ENCODE measurements at regions not wholly inside any gene's neighbourhood (a gene's known extent, or its start where the extent isn't known, plus 50 kb on each side); places are given as distances from the start of the nearest gene placed in this dataset.
"Not testable (repeated sequence)": the region's sequence is repeated elsewhere in the genome, so short reads cannot be mapped to it uniquely, and the experiment has no call there.

DNA sequence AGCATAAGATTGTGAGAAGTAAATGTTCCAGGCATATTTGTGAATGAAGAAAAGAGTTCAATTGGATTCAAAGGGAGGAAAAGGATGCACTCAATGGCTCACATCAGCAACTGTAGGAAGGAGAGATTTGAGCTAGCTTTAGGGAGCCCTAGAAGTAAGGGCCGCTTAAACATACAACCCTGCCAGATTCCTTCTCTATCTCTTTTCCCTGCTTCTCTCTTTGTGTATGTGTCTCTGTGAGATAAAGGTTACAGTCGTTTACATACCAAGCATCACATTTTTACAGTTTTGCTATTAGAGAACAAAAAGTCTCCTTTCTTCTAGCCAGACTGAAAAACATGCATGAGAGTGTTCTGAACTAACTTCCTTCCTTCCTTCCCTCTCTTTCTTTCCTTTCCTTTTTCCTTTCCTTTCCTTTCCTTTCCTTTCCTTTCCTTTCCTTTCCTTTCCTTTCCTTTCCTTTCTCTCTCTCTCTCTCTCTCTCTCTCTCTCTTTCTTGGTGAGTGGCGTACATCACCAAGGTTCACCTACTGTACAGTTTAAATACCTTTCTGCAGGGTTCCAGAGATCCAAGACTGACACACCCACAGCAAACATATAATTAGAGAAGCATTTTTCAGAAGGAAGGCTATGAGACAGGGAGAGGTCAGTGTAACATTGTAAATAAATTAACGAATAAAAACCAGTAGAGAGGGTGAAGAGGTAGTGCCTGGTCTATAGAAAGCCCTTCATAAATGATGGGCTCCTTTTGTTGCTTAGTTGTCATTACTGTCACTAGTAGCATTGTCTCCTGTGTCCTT lies 240.4 kb downstream of the ARL4A start:
- FAIRE-seq (no peak), DNase-seq (ENCODE audit: insufficient read length, low spot score) (no peak)

GRCh38 chr7:12929476-12930140 lies 242.2 kb downstream of the ARL4A start:
- DNase-seq (ENCODE audit: insufficient read length, low spot score): no peak
- FAIRE-seq: no peak

DNA sequence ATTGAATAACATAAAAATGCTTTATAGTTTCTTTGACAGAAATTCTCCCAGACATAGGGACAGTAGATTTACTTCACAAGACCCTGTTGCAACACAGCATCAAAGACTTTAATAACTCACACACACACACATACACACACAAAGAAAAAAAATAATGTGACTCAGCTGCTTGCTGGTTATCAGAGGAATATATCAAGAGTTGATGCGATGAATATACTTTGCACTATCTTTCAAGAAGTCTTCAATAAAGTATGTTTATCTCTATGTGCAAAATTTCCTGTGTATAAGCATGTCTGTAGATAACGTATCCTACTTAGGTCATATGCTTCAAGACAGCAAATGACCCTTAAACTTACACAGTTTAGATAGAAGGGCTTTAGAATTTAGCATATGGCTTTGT lies 243.1 kb downstream of the ARL4A start:
- FAIRE-seq: no peak
- no peak for DNase-seq (ENCODE audit: insufficient read length, low spot score)

GRCh38 chr7:12931465-12931864 lies 244.0 kb downstream of the ARL4A start:
- not testable (repeated sequence) for DNase-seq (ENCODE audit: insufficient read length, low spot score); FAIRE-seq

GRCh38 chr7:12939694-12940093 lies 252.3 kb downstream of the ARL4A start:
- FAIRE-seq (no peak), DNase-seq (ENCODE audit: insufficient read length, low spot score) (no peak)

DNA sequence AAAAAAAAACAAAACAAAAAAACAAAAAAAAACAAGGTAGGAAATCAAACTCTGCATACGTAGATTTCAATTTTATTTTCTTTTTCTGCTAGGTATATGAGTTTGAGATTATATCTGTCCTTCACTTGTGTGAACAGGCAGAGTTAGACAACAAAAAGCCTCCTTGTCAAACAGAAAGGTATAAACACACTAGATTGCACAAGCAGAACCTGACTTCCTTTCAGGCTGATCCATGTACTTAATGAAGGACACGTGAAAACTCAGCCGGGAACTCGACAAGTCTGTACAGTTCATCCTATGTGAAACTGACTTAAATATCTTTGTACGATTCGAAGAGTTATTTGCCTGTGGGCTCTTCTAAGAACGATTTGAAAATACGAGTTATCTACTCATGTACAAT lies 254.1 kb downstream of the ARL4A start:
- DNase-seq (ENCODE audit: insufficient read length, low spot score): no peak
- peak; percentile 4 for FAIRE-seq

- FAIRE-seq (no peak), DNase-seq (ENCODE audit: insufficient read length, low spot score) (no peak)
Measured at GRCh38 chr7:12942609-12943008, 255.2 kb downstream of the ARL4A start.

GRCh38 chr7:12943781-12944180 lies 256.3 kb downstream of the ARL4A start:
- DNase-seq (ENCODE audit: insufficient read length, low spot score) (no peak), FAIRE-seq (no peak)

GRCh38 chr7:12945901-12946300 lies 258.5 kb downstream of the ARL4A start:
- DNase-seq (ENCODE audit: insufficient read length, low spot score): no peak
- no peak for FAIRE-seq

DNA sequence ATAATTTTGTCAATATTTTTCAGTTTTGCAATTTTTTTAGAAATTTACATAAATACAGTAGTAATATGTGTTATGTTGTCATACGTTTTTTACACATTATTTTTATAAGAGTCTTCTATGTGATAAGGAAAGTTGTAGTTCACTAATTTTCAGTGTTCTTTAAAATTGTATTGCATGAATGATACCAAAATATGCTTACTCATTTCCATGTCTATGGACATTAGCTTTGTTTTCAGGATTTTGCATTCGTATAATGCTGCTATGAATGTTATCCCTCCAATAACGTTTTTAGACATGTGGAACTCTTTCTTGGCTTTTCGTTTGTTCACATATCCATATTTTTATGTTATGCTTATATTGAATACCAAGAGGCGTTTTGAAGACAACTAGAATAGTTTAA lies 260.0 kb downstream of the ARL4A start:
- no peak for FAIRE-seq
- no peak for DNase-seq (ENCODE audit: insufficient read length, low spot score)

DNA sequence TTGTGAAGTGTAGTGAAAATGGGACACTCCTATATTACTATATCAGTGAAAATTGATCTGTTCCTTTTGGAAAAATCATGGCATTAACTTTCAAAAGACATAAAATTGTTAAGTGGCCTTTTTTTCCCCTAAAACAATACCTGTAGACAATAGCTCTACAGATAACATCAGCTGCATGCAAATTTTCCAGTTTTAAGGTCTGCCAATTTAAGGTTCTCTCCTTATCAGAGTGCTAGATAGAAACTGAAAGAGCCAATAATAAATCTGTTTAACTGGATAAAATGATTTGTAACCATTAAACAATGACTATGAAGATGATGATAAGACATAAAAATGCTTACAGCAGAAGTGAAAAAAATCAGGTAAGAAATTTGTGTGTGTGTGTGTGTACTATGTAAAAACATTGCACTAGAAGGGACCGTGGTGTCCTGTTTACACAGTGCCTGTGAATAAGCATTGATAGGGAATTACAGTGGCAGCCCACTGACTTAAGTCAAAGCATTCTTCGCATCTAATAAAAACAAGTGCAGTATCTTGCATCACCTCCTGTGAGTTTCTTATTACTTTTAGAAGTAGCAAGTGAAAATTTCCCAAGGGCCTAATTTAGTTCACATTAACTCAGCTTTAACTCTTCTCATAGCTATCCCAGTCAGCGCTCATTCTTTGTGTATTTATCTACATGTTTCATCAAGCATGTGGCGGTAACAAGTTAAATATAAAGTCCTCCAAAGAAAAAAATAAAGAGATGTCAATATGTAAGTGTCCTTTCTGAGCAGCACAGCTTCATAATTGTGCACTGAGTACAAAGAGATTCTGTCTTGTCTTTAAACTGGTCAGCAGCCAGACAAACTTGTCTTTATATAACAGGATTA lies 261.9 kb downstream of the ARL4A start:
- DNase-seq (ENCODE audit: insufficient read length, low spot score) (no peak), FAIRE-seq (no peak)

DNA sequence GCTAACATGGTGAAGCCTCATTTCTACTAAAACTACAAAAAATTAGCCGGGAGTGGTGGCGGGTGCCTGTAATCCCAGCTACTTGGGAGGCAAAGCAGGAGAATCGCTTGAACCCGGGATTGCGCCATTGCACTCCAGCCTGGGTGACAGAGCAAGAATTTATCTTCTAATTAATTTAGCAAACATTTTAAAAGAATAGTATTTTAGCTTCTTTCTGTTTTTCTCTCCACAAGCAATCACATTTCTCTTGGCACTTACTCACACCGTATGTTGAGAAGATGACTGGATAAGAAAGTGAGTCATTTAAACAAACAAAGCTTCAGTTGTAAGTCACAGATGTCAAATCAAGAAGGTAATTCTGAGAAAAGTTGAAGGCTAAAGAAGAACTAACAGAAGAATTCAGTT lies 264.0 kb downstream of the ARL4A start:
- FAIRE-seq (no peak), DNase-seq (ENCODE audit: insufficient read length, low spot score) (peak; percentile 62)

- DNase-seq (ENCODE audit: insufficient read length, low spot score) (no peak), FAIRE-seq (no peak)
Measured at GRCh38 chr7:12954380-12955033, 267.1 kb downstream of the ARL4A start.

DNA sequence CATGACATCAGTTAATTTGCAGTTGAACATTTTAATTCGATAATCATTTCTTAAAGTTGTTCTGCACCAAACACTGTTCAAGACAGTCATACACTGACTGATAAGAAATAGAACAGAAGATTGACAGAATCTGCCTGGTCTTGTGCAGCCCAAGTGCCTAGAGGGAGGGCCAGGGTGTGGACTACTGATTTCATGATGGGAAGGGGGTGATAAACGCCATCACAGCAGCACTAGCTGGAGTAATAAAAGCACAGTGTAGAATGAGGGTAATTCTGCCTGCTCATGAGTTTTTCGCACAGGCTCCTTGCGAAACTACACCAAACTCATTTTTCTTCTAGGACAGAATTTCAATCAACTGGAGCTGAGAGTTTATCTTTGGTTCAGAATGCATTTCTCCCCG lies 270.1 kb downstream of the ARL4A start:
- FAIRE-seq (no peak), DNase-seq (ENCODE audit: insufficient read length, low spot score) (no peak)

DNA sequence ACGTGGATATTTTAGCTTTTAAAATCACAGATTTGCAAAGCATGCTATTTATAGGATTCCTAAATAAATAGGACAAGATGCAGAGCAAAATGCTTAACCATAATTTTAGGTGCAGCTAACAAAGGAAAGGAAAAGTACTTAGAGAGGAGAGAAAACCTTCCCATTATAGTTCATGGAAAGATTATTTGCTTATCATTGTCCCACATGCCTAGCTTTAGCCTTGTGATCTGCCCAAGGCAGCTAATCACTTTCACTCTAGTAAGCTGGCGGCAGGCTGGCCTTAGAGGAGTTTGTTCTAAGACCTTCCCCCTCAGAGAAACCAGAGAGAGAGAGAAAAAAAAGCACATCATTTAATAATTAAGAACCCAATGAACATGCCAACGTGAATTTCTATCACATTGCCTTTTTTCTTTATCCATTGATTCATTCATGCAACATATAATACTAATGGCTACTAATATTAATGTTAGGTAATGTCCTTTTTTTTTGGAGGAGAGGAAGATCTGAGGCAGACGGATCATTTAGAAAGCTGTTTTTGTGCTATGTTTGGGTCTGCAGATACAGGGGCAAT lies 274.6 kb downstream of the ARL4A start:
- DNase-seq (ENCODE audit: insufficient read length, low spot score) (no peak), FAIRE-seq (no peak)

- DNase-seq (ENCODE audit: insufficient read length, low spot score) (no peak), FAIRE-seq (no peak)
Measured at GRCh38 chr7:12963435-12963834, 276.0 kb downstream of the ARL4A start.

DNA sequence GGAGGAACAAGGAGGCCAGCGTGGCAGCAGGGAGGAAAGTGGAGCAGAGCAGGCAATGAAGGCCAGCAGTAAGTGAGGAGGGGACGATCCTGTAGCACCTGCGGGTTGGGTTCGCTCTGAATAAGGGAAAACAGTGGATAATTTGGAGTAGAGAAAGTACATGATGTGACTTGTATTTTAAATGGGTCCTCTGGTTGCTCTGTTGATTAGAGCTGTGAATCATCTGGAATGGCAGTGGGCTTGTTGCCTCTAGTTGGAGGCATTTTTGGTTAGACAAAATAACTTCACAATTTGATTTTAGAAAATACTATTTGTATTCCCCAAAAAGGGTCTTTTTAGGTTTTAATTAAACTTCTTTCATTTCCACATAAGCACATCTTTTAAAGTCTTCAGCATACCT lies 277.4 kb downstream of the ARL4A start:
- no peak for FAIRE-seq

DNA sequence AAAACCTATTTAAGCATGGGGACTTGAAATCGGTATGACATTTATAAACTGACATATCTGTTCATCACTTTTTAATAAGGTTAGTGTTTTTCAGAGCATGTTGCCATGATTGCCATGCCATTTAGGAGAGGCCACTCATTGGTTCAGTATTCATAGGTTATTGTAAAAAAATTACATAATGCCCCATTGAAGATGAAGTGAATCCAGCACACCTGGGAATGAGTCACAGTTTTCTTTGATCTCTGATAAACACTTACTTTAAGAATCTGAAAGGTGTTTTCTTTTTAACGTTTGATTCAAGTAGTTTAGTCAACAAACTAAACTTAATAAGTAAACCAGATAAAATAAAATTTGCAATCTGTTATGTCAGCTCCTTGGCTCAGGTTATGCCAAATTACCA lies 278.3 kb downstream of the ARL4A start:
- FAIRE-seq: no peak
- DNase-seq (ENCODE audit: insufficient read length, low spot score): no peak

More for the DNA sequence above, 277.4 kb downstream of the ARL4A start:
- no peak for DNase-seq (ENCODE audit: insufficient read length, low spot score)

GRCh38 chr7:12967322-12967721 lies 279.9 kb downstream of the ARL4A start:
- DNase-seq (ENCODE audit: insufficient read length, low spot score): no peak

DNA sequence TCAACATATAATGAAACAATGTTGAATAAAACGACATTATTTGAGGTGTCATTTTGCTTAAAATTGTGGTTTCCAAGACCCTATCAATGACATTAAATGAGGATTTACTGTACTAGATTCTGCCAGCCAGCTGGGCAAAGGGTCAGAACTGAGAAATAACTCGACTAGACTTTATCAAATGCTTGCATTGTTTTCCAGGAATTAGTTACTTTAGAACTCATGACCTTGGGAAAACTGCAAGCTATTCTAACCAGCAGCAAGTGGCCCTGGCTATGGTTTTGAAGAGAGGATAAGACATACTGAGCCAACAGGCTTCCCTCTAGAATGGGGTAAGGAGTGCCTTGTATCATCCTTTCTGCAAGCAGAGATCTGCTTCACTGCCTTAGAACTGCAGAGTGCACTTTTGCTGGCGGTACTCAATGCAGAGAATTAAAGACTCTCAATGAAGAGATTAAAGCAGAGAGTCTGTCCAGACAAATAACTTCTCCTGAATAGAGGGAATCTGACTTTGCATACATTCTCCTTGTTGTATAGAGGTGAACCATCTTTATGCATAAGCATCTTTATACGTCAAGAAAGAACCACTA lies 281.5 kb downstream of the ARL4A start:
- no peak for FAIRE-seq
- DNase-seq (ENCODE audit: insufficient read length, low spot score): no peak

More at GRCh38 chr7:12967322-12967721, 279.9 kb downstream of the ARL4A start:
- FAIRE-seq: no peak

Measured in HTR-8/SVneo (cell line).